A549 (cell line): ENCODE measurements at regions not wholly inside any gene's neighbourhood (a gene's known extent, or its start where the extent isn't known, plus 50 kb on each side); places are given as distances from the start of the nearest gene placed in this dataset.

Experiments
- CBX8 ChIP-seq: fragments of 200-600 bp; sonication (generic); IDR thresholded peaks from 2 replicates; pipeline ENCODE4 v1.6.1; 2016
- EHF ChIP-seq: fragments of 250-450 bp; sonication (Bioruptor Pico); IDR thresholded peaks from 2 replicates; pipeline ENCODE4 v1.5.0; 2020; ENCODE audit warnings: mild to moderate bottlenecking
- EP300 ChIP-seq, 2 experiments: fragments of >200 bp; sonication (Bioruptor Twin); formaldehyde crosslinking; IDR thresholded peaks; 2 replicates in 1 of 2; 3 replicates in 1 of 2; pipeline ENCODE4 v1.6.1; 2016 to 2017
- ESRRA ChIP-seq: fragments of 150-350 bp; IDR thresholded peaks from 2 replicates; pipeline ENCODE4 v1.6.1; 2014; ENCODE audit warnings: mild to moderate bottlenecking, low read length, borderline replicate concordance
- HDAC2 ChIP-seq: fragments of 200-600 bp; sonication (generic); IDR thresholded peaks from 2 replicates; pipeline ENCODE4 v1.6.1; 2016
- HEYL ChIP-seq: fragments of 250-450 bp; sonication (Bioruptor Pico); IDR thresholded peaks from 2 replicates; pipeline ENCODE4 v1.8.0; 2021; ENCODE audit warnings: mild to moderate bottlenecking, moderate library complexity
- JUNB ChIP-seq: fragments of >200 bp; sonication (Bioruptor Twin); formaldehyde crosslinking; IDR thresholded peaks from 2 replicates; pipeline ENCODE4 v1.6.1; 2016
- KDM5A ChIP-seq: fragments of 200-600 bp; sonication (generic); IDR thresholded peaks from 2 replicates; pipeline ENCODE4 v1.6.1; 2016; ENCODE audit warnings: antibody characterized with exemption, mild to moderate bottlenecking
- MAX ChIP-seq: IDR thresholded peaks from 2 replicates; pipeline ENCODE4 v1.6.1; 2012
- MAZ ChIP-seq: fragments of 150-350 bp; IDR thresholded peaks from 2 replicates; pipeline ENCODE4 v1.6.1; 2014; ENCODE audit warnings: antibody characterized with exemption, low read depth, low read length, borderline replicate concordance
- MYC ChIP-seq: IDR thresholded peaks from 2 replicates; pipeline ENCODE4 v1.6.1; 2012; ENCODE audit warnings: mild to moderate bottlenecking, inconsistent platforms, low read length, improper control_type of control experiment, borderline replicate concordance
- NFE2L2 ChIP-seq: fragments of 150-350 bp; conservative IDR thresholded peaks from 2 replicates; pipeline ENCODE4 v1.6.1; 2014; ENCODE audit warnings: low read length
- PHF8 ChIP-seq: fragments of 200-600 bp; sonication (generic); IDR thresholded peaks from 2 replicates; pipeline ENCODE4 v1.6.1; 2016; ENCODE audit warnings: low read depth, mild to moderate bottlenecking, antibody characterized with exemption, moderate library complexity, borderline replicate concordance
- SMC3 ChIP-seq: fragments of >200 bp; sonication (Bioruptor Twin); formaldehyde crosslinking; IDR thresholded peaks from 3 replicates; pipeline ENCODE4 v1.6.1; 2018; ENCODE audit warnings: inconsistent platforms
- ZFP36 ChIP-seq: fragments of 450-650 bp; IDR thresholded peaks from 2 replicates; pipeline ENCODE4 v1.6.1; 2014; ENCODE audit warnings: borderline replicate concordance; ENCODE audit not compliant: partially characterized antibody
- TF ChIP-seq, protein P1 (sequence below): fragments of >200 bp; sonication (Bioruptor Twin); formaldehyde crosslinking; IDR thresholded peaks from 3 replicates; pipeline ENCODE4 v1.6.1; 2016
- TF ChIP-seq, protein P2 (sequence below): fragments of >200 bp; sonication (Bioruptor Twin); formaldehyde crosslinking; IDR thresholded peaks from 2 replicates; pipeline ENCODE4 v1.6.1; 2016
- TF ChIP-seq, protein P3 (sequence below): fragments of >200 bp; sonication (Bioruptor Twin); formaldehyde crosslinking; IDR thresholded peaks from 3 replicates; pipeline ENCODE4 v1.5.1; 2016
- TF ChIP-seq, protein P4 (sequence below): IDR thresholded peaks from 2 replicates; pipeline ENCODE4 v1.6.1; 2012
- TF ChIP-seq, protein P5 (sequence below): fragments of 200-600 bp; sonication (generic); IDR thresholded peaks from 2 replicates; pipeline ENCODE4 v1.6.1; 2016; ENCODE audit warnings: antibody characterized with exemption, mild to moderate bottlenecking, moderate library complexity
- TF ChIP-seq, protein P6 (sequence below): fragments of 150-350 bp; IDR thresholded peaks from 2 replicates; pipeline ENCODE4 v1.6.1; 2014; ENCODE audit warnings: low read depth, mild to moderate bottlenecking, low read length
- TF ChIP-seq, protein P7 (sequence below): fragments of 250-450 bp; sonication (Bioruptor Pico); IDR thresholded peaks from 2 replicates; pipeline ENCODE4 v1.5.0; 2020; ENCODE audit warnings: low read depth, mild to moderate bottlenecking, moderate library complexity

- TF ChIP-seq ESRRA, result no peak
- TF ChIP-seq, protein P1, sequence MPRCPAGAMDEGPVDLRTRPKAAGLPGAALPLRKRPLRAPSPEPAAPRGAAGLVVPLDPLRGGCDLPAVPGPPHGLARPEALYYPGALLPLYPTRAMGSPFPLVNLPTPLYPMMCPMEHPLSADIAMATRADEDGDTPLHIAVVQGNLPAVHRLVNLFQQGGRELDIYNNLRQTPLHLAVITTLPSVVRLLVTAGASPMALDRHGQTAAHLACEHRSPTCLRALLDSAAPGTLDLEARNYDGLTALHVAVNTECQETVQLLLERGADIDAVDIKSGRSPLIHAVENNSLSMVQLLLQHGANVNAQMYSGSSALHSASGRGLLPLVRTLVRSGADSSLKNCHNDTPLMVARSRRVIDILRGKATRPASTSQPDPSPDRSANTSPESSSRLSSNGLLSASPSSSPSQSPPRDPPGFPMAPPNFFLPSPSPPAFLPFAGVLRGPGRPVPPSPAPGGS, result no peak
- TF ChIP-seq, protein P2, sequence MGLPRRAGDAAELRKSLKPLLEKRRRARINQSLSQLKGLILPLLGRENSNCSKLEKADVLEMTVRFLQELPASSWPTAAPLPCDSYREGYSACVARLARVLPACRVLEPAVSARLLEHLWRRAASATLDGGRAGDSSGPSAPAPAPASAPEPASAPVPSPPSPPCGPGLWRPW, result no peak
- TF ChIP-seq JUNB, result no peak
- TF ChIP-seq NFE2L2, result peak; percentile 53; the same call in 1 of the 2 replicates
- no peak for TF ChIP-seq HDAC2
- peak; percentile 28; the same call in 1 of the 2 replicates for TF ChIP-seq MAX
- TF ChIP-seq PHF8, result no peak
- TF ChIP-seq KDM5A, result no peak
- TF ChIP-seq EHF (CRISPR knock-in tag), result no peak
- TF ChIP-seq, protein P3, sequence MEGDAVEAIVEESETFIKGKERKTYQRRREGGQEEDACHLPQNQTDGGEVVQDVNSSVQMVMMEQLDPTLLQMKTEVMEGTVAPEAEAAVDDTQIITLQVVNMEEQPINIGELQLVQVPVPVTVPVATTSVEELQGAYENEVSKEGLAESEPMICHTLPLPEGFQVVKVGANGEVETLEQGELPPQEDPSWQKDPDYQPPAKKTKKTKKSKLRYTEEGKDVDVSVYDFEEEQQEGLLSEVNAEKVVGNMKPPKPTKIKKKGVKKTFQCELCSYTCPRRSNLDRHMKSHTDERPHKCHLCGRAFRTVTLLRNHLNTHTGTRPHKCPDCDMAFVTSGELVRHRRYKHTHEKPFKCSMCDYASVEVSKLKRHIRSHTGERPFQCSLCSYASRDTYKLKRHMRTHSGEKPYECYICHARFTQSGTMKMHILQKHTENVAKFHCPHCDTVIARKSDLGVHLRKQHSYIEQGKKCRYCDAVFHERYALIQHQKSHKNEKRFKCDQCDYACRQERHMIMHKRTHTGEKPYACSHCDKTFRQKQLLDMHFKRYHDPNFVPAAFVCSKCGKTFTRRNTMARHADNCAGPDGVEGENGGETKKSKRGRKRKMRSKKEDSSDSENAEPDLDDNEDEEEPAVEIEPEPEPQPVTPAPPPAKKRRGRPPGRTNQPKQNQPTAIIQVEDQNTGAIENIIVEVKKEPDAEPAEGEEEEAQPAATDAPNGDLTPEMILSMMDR, result no peak
- no peak for TF ChIP-seq ZFP36
- no peak for TF ChIP-seq CBX8
- no peak for TF ChIP-seq HEYL (CRISPR knock-in tag)
- TF ChIP-seq, protein P4, sequence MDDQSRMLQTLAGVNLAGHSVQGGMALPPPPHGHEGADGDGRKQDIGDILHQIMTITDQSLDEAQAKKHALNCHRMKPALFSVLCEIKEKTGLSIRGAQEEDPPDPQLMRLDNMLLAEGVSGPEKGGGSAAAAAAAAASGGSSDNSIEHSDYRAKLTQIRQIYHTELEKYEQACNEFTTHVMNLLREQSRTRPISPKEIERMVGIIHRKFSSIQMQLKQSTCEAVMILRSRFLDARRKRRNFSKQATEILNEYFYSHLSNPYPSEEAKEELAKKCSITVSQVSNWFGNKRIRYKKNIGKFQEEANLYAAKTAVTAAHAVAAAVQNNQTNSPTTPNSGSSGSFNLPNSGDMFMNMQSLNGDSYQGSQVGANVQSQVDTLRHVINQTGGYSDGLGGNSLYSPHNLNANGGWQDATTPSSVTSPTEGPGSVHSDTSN, result no peak
- TF ChIP-seq MAZ, result no peak
- TF ChIP-seq, protein P5, sequence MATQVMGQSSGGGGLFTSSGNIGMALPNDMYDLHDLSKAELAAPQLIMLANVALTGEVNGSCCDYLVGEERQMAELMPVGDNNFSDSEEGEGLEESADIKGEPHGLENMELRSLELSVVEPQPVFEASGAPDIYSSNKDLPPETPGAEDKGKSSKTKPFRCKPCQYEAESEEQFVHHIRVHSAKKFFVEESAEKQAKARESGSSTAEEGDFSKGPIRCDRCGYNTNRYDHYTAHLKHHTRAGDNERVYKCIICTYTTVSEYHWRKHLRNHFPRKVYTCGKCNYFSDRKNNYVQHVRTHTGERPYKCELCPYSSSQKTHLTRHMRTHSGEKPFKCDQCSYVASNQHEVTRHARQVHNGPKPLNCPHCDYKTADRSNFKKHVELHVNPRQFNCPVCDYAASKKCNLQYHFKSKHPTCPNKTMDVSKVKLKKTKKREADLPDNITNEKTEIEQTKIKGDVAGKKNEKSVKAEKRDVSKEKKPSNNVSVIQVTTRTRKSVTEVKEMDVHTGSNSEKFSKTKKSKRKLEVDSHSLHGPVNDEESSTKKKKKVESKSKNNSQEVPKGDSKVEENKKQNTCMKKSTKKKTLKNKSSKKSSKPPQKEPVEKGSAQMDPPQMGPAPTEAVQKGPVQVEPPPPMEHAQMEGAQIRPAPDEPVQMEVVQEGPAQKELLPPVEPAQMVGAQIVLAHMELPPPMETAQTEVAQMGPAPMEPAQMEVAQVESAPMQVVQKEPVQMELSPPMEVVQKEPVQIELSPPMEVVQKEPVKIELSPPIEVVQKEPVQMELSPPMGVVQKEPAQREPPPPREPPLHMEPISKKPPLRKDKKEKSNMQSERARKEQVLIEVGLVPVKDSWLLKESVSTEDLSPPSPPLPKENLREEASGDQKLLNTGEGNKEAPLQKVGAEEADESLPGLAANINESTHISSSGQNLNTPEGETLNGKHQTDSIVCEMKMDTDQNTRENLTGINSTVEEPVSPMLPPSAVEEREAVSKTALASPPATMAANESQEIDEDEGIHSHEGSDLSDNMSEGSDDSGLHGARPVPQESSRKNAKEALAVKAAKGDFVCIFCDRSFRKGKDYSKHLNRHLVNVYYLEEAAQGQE, result no peak
- no peak for TF ChIP-seq SMC3
- TF ChIP-seq, protein P6, sequence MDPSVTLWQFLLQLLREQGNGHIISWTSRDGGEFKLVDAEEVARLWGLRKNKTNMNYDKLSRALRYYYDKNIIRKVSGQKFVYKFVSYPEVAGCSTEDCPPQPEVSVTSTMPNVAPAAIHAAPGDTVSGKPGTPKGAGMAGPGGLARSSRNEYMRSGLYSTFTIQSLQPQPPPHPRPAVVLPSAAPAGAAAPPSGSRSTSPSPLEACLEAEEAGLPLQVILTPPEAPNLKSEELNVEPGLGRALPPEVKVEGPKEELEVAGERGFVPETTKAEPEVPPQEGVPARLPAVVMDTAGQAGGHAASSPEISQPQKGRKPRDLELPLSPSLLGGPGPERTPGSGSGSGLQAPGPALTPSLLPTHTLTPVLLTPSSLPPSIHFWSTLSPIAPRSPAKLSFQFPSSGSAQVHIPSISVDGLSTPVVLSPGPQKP, result no peak
- no peak; a peak in 1 of 5 replicates for TF ChIP-seq EP300 (IDR thresholded peaks at IDR 0.05)
- TF ChIP-seq MYC, result no peak
- TF ChIP-seq, protein P7, sequence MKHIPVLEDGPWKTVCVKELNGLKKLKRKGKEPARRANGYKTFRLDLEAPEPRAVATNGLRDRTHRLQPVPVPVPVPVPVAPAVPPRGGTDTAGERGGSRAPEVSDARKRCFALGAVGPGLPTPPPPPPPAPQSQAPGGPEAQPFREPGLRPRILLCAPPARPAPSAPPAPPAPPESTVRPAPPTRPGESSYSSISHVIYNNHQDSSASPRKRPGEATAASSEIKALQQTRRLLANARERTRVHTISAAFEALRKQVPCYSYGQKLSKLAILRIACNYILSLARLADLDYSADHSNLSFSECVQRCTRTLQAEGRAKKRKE (CRISPR knock-in tag), result peak; percentile 51; the same call in 1 of the 2 replicates
Observed at GRCh38 chr1:232143315-232143886, 486.5 kb downstream of the SIPA1L2 start (continued).
